SU-DHL-6 (cell line): ENCODE measurements at regions not wholly inside any gene's neighbourhood (a gene's known extent, or its start where the extent isn't known, plus 50 kb on each side); places are given as distances from the start of the nearest gene placed in this dataset.

Source experiments
- EZH2phosphoT487 ChIP-seq: fragments of 200-600 bp; sonication (generic), shearing (Covaris generic); conservative IDR thresholded peaks from 2 replicates; pipeline ENCODE4 v1.6.1; 2018; ENCODE audit warnings: mild to moderate bottlenecking, antibody characterized with exemption, low read length, moderate library complexity, mixed read lengths
- TF ChIP-seq, protein P1 (sequence below): fragments of 200-600 bp; sonication (generic); IDR thresholded peaks from one replicate; pipeline ENCODE4 v1.5.1; 2017; ENCODE audit warnings: antibody characterized with exemption, mild to moderate bottlenecking, low read length, moderate library complexity; ENCODE audit not compliant: insufficient read depth, poor library complexity, severe bottlenecking

DNA sequence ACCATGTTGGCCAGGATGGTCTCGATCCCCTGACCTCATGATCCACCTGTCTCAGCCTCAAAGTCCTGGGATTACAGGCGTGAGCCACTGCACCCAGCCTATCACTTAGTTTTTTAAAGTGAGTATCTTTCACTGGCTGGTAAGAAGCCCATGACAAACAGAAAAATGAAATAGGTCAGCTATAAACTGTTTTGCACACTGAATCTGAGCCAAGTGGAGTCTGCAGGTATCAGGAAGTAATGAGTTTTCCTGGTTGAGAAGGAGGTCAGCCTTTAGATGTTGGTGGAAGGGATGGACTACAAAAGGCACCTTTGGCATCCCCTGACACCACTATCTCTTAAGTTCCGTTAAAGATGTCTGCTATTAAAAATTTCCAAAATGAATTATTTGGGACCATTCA, 345.1 kb downstream of the AASDHPPT start:
- TF ChIP-seq, protein P1, sequence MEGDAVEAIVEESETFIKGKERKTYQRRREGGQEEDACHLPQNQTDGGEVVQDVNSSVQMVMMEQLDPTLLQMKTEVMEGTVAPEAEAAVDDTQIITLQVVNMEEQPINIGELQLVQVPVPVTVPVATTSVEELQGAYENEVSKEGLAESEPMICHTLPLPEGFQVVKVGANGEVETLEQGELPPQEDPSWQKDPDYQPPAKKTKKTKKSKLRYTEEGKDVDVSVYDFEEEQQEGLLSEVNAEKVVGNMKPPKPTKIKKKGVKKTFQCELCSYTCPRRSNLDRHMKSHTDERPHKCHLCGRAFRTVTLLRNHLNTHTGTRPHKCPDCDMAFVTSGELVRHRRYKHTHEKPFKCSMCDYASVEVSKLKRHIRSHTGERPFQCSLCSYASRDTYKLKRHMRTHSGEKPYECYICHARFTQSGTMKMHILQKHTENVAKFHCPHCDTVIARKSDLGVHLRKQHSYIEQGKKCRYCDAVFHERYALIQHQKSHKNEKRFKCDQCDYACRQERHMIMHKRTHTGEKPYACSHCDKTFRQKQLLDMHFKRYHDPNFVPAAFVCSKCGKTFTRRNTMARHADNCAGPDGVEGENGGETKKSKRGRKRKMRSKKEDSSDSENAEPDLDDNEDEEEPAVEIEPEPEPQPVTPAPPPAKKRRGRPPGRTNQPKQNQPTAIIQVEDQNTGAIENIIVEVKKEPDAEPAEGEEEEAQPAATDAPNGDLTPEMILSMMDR: no peak
- TF ChIP-seq EZH2phosphoT487: no peak
